Smooth muscle cell of the brain vasculature (primary cell): ENCODE measurements at regions not wholly inside any gene's neighbourhood (a gene's known extent, or its start where the extent isn't known, plus 50 kb on each side); places are given as distances from the start of the nearest gene placed in this dataset.

Source experiments
- DNase-seq: peaks from one replicate; pipeline ENCODE4 v3.0.0-alpha.2; 2012; ENCODE audit warnings: low read depth, low spot score

DNA sequence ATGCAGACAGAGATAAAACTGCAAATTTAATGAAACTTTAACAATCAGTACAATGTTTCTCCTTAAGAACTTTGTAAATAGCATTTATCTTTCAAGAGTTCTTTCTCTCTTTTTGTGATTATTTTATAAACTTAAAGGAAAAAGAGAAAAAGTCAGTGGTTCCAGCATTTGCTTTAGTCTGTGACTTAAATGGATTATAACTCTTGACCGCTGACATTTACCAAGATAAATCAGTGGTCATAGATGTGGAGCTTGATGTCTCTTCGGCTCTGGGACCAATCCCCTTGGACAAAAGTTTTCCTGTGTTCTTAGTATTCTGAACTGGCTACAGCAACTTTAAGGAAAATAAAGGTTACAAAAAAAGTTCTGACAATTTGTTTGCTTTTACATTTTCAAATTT lies 162.6 kb downstream of the TM9SF2 start:
- DNase-seq = no peak

DNA sequence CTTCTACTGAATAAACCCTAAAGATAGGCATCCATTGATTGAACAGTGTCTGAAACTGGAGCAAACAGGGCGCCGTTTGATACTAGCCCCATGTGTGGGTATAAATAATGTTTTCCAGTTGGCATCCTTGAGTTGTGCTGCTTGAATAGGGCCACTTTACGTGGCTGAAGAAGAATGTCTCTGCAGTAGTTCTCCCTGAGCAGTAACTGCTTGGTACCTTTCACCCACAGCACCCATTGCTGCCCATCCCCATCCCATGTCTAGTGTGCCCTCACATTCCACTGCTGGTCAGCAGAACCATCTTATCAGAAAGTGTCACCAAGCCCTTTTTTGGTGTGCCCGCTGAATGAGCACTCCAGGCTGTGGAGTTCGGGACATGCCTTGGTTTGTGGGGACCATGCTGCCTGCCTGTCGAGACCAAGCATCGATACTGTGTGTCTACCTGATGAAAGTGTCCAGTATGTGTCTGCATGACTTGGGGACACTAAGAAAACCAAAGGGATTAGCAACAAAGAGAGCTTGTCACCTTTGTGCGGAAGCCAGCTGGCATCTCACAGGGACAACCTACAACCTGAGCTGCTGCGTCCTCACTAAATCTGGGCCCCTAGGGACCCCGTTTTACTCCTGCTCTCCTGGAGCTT lies 162.0 kb downstream of the TM9SF2 start:
- DNase-seq = no peak

DNA sequence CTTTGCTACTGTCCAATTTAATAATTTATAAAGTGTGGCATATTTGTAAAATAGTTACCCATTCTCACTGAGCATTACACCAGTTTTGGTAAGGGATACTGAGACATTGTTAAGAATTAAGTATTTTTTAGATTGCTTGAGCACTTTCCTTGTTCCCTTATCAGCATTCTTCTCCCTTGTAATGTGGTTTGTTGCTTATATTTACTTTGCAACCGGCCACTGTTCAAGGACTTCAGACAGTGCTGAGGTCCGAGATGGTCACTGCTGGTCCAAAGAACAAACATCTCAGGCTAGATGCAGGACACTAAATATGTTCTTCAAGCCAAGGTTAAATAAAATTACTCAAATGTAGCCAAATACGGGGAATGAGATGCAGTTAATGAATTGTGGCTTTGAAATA lies 161.4 kb downstream of the TM9SF2 start:
- DNase-seq = no peak

DNA sequence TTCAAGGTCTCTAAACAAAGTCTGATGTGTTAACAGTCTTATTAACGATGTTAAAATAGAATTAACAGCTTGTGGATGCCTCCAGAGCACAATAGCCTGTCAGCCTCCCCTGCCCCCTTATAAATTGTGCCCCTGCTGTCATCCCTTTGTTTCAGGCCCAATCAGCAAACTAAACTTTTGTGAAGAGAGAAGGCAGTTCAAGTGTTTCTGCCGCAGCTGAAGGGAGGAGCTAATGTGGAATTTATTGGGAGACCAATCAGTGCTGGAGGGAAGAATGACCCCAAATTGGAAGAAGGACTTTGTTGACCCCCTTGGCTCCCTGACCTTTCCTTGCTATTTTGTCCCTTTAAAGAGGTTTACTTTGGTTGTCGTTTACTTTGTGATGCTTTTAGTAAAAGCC lies 160.5 kb downstream of the TM9SF2 start:
- DNase-seq = no peak

DNA sequence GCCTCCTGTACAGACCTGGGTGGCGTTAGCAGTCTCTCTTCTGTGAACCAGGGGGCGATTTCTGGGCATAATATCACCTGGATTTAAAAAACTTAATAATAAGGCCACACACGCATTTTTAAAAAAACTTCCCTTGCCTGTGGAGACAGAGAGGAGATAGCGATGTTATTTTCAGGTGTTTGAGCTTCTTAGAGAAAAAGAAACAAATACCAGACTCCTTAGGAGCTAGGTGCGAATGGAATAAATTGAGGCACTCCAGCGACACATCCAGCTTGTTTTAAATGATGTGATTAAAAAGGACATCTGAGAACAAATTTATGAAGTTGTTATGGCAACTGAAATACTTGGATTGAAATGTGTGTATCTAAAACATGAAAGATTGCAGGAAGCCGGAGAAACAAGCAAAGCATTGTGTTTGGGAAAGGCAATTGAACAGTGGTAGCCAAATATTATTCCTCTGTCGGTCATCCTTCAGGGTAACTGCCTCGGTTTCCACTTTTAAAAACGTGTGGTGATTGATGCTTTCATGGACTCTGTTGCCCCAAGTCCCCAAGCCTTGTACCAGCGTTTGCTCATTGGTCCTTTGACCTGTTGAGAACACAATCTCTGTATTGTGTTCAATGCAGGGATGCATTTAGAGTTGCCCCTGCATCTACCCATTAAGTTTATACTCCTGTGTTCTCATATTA lies 158.7 kb downstream of the TM9SF2 start:
- DNase-seq = no peak

DNA sequence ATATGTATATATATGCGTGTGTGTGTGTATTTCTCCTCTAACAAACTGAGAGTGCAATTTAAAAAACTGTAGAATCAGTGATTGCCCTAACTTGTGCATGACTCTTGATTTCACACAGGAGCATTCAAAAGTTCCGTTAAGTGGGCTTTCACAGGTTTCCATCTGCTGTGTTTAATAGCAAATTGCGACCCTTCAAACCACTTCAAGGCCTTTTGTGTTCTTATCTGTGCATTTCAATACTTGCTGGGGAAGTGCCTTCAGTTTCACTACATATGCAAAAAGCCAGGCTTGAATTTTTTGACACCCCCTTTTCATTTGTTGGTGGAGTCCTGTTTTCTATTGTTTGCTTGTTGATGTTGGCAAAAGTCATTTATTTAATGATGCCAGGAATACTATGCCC lies 158.0 kb downstream of the TM9SF2 start:
- DNase-seq = no peak

DNA sequence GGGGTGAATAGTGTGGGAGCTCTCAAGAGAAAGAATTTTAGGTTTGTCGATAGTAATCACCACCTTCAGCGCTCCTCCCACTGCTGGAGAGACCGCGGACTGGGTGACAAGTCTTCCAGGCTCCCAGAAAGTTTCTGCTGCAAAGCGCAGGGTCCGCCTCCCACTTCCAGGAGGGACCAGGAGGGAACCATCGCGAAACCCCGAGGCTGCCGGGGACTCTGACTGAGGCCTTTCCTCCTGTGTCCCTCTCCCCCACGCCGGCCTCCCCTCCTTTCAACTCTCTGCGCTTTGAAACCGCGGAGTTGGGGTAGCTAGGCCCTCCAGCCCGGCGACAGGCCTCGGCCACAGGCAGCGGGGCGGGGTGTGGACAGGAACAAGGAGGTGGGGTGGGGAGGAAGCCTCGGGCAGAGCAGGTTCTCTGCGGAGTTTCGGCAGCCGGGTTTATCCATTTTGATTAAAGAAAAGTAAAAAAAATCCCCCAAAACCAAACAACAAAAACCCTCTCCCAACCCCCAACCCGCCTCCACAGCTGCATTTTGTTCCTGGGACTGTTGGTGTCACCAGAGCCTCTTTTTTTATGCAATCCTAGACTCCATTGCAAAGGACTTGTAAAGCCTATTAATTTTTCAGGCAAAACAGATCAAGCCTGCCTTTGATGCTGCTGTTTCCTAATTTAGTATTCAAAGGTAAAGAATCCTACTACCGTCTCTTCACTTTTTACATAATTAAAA lies 157.2 kb downstream of the TM9SF2 start:
- no peak for DNase-seq

DNA sequence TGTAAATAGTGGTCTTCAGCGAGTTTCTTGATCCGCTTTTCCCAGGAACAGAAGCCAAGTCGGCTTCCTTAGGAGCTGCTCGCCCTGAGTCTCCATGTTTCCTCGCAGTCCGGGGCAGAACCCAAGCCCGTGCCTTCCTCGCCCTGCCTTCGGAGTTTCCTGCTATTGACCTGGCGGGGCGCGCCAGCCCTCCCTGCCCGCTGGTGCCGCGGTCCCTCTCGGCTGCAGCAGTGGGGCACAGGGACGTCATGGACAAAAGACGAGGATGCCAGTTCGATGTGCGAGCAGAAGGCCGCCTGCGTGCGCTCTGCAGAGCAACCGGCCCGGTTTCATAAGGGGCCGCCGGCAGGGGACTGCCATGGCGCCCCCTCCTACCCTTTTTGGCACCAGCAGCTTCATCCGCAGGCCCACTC lies 156.6 kb downstream of the TM9SF2 start:
- no peak for DNase-seq

DNA sequence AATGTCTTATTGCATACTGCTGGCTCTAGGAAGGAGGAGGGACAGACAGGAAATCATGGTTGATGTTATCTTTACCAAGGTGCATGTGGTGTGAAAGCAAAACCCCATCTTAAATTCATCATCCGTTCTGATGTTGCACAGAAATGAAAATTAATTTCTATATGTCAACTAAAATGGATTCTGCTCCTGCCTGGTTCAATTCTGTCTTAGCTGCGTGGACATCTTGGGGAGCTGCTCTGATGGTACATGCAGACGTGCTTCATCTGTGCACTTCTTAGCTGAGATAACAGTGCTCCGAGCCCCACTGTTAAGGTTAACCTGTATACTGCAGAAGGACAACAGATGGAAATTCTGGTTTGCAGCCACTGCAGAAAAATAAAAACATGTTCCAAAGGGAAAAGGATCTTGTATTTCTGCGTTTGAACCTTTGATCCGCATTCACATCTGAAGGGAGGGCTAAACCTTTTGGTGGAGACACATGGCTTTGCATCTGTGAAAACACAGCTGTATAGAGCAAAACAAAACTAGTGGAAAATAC lies 155.6 kb downstream of the TM9SF2 start:
- peak; percentile 69 for DNase-seq

DNA sequence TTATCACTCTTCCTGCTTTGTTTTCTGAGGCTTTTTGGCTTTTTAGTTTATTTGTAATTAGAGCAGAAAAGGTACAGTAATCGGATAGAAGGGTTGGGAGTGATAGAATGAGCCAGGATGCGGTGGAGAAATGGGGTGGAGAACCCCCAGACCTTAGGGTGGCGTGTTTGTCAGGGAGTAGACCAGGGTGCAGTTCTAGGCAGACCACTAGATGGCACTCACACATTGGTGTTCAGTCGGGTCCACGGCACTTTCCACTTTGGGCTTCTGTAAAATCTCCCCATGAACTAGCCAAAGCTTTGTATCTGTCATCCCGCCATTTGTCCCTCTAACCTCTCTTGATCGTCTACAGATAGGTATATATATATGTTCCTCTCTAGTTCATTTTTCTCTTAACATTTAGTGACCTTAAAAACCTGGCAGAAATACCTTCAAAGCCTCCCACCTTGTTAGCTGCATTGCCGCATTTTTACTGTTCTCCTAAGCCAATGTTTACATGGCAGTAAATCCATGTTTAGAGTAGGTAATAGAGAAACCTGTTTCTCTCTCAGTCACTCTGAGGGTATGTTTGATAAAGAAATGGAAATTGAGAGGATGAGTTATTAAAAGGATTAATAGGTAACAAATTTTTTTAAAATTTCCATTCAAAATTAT lies 154.9 kb downstream of the TM9SF2 start:
- no peak for DNase-seq

DNA sequence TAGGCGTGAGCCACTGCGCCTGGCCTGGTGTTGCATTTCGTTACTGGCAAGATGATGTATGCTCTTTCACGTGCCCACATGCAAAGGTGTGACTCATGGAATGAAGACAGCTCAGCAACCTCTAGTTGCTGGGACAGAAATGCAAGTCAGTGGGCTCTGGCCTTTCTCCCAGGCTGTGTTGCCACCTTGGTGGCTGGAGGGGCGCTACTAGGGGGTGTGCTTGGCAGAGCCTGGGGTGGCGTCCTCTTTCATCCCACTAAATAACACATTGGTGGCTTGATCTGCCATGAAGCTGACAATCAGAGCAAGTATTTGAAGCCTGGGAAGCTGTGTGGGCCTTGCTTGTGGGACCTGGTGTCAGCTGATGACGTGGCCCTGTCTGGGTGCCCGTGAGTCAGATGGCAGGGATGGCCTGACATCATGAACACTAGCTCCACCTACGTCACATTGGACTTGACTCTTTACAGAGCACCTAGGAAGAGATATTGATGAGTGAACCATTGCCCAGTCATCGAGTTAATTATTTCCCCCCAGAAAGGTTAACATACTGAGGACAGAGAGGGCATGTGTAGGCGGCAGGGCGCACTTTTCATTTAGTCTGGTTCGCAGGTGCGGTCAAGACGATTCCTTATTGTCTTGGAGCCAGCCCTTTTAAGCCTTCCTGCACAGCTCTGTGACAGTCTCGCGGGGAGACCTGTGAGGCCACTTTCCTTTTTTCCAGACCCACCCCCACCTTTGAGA lies 154.2 kb downstream of the TM9SF2 start:
- no peak for DNase-seq

DNA sequence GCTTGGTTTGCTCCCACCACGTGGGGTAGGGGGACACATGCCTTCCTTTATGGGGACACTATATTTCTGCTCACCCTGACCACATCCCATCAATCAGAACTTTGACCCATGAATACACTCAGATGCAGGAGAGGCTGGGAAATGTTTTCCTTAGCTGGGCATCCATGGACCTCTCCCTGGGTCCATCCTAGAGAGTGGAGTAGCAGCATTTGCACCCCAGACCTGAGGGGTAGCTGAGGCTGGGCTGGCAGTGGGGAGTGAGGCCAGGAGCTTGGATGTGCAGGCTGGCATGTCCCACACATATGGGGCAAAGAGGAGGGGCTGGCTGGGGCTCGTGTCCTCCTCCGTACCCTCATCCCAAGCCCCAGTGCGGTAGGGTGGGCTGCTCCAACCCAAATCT lies 152.8 kb downstream of the TM9SF2 start:
- no peak for DNase-seq

DNA sequence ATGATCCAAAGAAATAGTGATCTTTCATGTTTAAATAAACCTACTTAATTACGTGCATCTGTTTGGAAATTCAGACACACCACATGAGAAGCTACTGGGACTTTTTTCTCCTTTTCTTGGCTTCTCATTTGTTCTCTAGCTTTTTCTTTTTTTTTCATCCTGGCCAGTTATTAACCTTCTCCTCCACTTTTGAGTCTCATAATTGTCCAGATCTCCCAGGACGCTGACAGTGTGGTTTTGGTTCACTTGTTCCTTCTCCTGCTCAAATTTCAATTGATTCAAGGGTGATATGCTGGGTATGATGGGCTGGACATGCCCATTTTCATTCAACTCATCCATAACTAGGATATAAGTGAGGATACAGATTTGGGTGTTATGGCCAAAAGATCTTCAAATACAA lies 152.3 kb downstream of the TM9SF2 start:
- DNase-seq = no peak

DNA sequence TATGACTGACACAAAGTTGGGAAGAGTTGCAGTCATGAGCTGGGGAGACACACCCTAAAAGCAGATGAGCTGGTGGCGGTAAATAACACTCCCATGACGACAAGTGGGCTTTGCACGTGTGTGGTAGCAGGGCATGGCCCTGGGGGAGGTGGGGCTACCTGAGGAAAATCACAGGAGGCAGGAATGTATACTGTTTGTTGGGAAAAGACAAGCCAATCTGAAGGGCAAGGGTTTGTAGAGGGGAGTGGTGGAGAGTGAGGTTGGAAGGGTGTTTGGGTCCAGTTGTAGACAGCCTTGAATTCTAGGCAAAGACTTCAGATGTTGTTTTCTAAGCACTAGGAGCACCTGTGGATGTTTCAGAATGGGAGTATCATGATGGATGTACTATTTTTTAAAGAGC lies 151.6 kb downstream of the TM9SF2 start:
- DNase-seq = no peak

DNA sequence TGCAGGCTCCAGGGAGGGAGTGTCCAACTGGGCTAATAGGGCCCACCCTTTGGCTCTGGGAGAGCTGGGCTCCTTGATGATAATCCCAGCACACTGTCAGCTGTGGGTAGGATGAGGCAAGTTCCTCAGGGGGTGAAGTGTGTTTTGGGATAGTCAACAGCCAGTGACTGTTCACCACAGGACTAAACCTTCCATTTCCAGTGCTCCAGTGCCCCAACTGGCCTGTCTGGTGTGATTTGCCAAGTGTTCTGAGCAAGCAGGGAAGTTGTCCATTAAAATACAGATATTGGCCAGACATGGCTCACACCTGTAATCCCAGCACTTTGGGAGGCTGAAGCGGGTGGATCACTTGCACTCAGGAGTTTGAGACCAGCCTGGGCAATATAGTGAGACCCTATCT lies 150.9 kb downstream of the TM9SF2 start:
- no peak for DNase-seq

DNA sequence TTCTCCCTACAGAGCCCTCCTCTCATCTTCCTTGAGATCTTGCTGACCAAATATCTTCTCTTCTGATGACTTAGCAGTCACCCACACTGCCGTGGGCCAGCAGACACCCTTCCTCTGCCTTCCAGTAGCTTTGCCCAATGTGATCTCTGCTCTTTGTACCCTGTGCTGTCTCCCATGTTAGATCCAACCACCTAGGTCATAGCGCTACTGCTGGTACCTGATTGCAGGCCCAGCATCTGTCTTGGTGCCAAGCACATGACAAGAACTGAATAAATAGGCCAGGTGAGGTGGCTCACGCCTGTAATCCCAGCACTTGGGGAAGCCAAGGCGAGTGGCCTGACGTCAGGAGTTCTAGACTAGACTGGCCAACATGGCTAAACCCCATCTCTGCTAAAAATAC lies 149.7 kb downstream of the TM9SF2 start:
- no peak for DNase-seq

DNA sequence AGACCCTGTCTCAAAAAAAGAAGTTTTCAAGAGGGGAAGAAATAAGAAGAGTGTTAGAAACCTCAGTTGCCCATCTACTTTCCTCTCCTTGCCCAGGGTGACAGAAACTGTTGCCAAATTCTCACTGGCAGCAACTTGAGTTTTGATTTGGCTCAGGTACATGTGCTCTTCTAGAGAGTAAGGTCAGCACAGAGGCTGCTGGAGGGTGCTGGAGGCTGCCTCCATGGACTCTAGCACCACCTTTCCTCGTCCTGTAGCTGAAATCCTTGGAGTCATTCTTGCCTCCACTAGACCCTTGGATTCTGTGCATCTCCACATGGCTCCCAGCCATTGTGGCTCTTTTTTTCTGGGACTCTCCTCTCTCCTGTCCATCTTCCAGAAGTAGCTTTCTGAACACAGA lies 149.1 kb downstream of the TM9SF2 start:
- no peak for DNase-seq

DNA sequence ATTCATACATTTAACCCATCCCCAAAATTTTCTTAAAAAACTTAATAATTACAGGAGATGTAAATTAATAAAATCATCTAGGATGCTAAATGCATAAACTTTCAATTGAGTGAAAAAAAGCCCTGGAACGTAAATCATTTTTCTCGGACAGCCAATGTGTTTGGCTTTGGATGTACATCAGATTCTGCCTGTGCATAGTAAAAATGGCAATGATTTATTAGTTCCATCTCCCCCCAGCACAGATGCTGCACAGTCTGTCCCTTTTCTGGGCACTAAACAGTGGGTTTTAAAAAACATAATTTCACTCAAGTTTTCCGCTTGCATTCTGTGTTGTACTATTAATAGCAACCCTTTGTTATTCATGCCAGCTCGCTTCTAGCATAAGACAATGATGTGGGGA lies 147.7 kb downstream of the TM9SF2 start:
- DNase-seq = no peak

DNA sequence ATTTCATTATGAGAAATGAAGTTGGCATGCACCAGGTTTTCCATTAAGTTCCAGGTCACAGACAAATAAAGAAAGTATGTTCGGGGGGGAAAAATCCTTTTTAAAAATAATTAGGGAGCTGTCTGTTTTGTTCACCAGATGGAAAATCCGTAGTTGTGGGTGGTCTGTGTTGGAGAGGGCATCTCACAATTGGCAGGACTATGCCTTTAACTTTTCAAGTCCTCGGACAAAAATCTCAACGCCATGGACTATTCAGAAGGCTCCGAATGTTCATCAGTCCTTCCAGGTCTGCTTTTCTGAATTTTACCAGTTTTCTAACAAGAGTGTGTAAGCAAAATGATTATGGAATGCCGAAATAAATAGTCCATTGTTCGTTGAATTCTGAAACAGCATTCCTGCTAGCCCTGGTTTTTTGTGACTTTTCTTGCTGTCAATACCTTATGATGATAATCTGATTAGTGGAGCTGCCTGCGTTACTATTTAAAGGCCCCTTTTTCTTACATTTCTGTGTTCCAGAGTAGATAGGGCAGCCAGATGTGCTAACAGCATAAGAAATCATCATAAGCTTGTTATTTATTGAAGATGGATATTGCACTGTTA lies 146.9 kb downstream of the TM9SF2 start:
- no peak for DNase-seq

DNA sequence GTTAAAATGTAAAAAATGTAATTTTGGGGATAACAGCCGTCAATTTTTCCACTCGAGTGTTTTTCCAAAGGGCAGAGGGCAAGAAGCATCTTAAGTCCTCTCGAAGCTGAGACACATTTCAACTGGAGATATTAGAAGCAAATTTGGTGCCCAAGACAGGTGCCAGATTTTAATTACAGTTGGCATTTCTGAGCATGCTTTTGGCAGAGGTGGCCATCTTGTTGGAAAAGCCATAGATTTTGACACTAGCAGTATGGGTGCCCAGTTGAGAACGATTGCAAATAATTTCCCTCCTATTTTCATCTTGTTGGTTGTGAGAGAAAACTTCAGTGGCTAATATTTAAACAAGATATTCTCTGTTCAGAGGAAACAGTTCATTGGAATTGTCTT lies 146.3 kb downstream of the TM9SF2 start:
- DNase-seq = no peak
